Adrenal gland (tissue), 5 donors: ENCODE measurements at regions not wholly inside any gene's neighbourhood (a gene's known extent, or its start where the extent isn't known, plus 50 kb on each side); places are given as distances from the start of the nearest gene placed in this dataset.

ENCODE experiments used
- POLR2A ChIP-seq, 2 donors: fragments of 450-650 bp; IDR thresholded peaks; one replicate each; pipeline ENCODE4 v1.6.1; 2017; ENCODE audit warnings: antibody characterized with exemption in 2 of 2, mild to moderate bottlenecking in 2 of 2, moderate library complexity in 1 of 2
- TF ChIP-seq, protein P1 (sequence below), 6 experiments: fragments of 450-650 bp in 4 of 6; fragments of 200-600 bp in 2 of 6; sonication (generic) in 1 of 6; IDR thresholded peaks; 1 replicate in 5 of 6; 2 replicates in 1 of 6; pipeline versions ENCODE4 v1.5.1 to v1.8.0; 2016 to 2021; ENCODE audit warnings: antibody characterized with exemption in 6 of 6, mild to moderate bottlenecking in 2 of 6, moderate library complexity in 1 of 6
- donor health status: DM: no; HTN: no; CAD: no.

DNA sequence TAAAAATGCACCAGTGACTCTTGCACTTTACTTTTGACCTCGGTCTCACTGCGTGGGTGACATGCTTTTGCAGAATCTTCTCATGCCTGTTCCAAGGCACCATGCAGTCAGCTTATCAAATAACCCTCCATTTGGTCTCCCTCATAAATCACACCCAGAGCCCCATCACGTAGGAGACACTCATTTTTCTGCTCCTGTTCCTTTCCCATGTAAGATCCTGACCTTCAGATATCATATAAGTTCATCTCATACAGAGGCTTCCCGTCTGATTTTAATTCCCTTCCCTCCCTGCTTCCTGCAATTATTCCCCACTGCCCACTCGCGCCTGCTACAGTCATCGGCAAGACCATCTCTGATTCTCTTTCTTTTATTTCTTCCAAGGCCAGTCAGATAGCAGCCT lies 1226.3 kb upstream of the AUTS2 start:
- TF ChIP-seq, protein P1, sequence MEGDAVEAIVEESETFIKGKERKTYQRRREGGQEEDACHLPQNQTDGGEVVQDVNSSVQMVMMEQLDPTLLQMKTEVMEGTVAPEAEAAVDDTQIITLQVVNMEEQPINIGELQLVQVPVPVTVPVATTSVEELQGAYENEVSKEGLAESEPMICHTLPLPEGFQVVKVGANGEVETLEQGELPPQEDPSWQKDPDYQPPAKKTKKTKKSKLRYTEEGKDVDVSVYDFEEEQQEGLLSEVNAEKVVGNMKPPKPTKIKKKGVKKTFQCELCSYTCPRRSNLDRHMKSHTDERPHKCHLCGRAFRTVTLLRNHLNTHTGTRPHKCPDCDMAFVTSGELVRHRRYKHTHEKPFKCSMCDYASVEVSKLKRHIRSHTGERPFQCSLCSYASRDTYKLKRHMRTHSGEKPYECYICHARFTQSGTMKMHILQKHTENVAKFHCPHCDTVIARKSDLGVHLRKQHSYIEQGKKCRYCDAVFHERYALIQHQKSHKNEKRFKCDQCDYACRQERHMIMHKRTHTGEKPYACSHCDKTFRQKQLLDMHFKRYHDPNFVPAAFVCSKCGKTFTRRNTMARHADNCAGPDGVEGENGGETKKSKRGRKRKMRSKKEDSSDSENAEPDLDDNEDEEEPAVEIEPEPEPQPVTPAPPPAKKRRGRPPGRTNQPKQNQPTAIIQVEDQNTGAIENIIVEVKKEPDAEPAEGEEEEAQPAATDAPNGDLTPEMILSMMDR (IDR thresholded peaks at IDR 0.05): no peak
- TF ChIP-seq POLR2A (IDR thresholded peaks at IDR 0.05): no peak
